ENCODE measurements at regions not wholly inside any gene's neighbourhood (a gene's known extent, or its start where the extent isn't known, plus 50 kb on each side); places are given as distances from the start of the nearest gene placed in this dataset.

- Histone ChIP-seq H3K27ac (ENCODE audit: insufficient read depth, low read depth, low read length) (no peak overlapping the region), H3K4me3 (replicated peaks in 1 of 3; ENCODE audit: insufficient read depth in 1 of 3, low read depth in 1 of 3, low read length in 3 of 3) (no peak overlapping the region), H3K36me3 (ENCODE audit: control insufficient read depth in 2 of 2, extremely low read depth in 1 of 2, insufficient read depth in 2 of 2, low read length in 2 of 2) (no peaks in the 10 kb centered on the region), H3K27me3 (ENCODE audit: control insufficient read depth in 2 of 2, insufficient read depth in 2 of 2, low read length in 2 of 2) (no peaks in the 10 kb centered on the region), H3K9me1 (replicated peaks; ENCODE audit: control insufficient read depth, extremely low read depth, insufficient read depth, low read length) (no peaks in the 10 kb centered on the region), H3K9ac (replicated peaks; ENCODE audit: extremely low read depth, insufficient read depth, low read length) (no peak overlapping the region), H3K4me2 (ENCODE audit: insufficient read depth, low read length) (no peak overlapping the region), H3K9me3 (replicated peaks; ENCODE audit: control insufficient read depth, insufficient read depth, low read length) (no peaks in the 10 kb centered on the region), H2AFZ (ENCODE audit: low read depth, low read length) (no peak overlapping the region), H4K20me1 (replicated peaks; ENCODE audit: control insufficient read depth, extremely low read depth, insufficient read depth, low read length) (no peaks in the 10 kb centered on the region), H3K4me1 (ENCODE audit: control insufficient read depth, extremely low read depth, insufficient read depth, low read length) (no peaks in the 10 kb centered on the region), H3K79me2 (ENCODE audit: control insufficient read depth, insufficient read depth, low read length) (no peaks in the 10 kb centered on the region)
- FAIRE-seq: no peak
- CTCF ChIA-PET: no interaction called here
- dilution Hi-C loops (cut with MboI; ENCODE audit: extremely low pct_ligation_motif_present, low sequenced_read_pairs) (no loop called here), intact Hi-C loops (cut with micrococcal nuclease) (no loop called here)
- no peak for DNase-seq (ENCODE audit: low read depth, low spot score)
- BruUV-seq (replicated peaks): no TSS peak
- POLR2A ChIA-PET: no interaction called here
- no peak for TF ChIP-seq POLR2AphosphoS5 (IDR thresholded peaks at IDR 0.05; ENCODE audit: insufficient read depth, low read depth, low read length)
- TF ChIP-seq EZH2 (IDR thresholded peaks at IDR 0.05; ENCODE audit: borderline replicate concordance, low read depth, low read length, severe bottlenecking): no peak
Observed at GRCh38 chr5:111813537-111813936, 56.5 kb upstream of the NREP start.

GRCh38 chr5:111810112-111810511, 53.1 kb upstream of the NREP start:
- Histone ChIP-seq H3K9me3 (replicated peaks; ENCODE audit: control insufficient read depth, insufficient read depth, low read length) (no peaks in the 10 kb centered on the region), H3K4me3 (replicated peaks in 1 of 3; ENCODE audit: insufficient read depth in 1 of 3, low read depth in 1 of 3, low read length in 3 of 3) (no peak overlapping the region), H4K20me1 (replicated peaks; ENCODE audit: control insufficient read depth, extremely low read depth, insufficient read depth, low read length) (no peaks in the 10 kb centered on the region), H3K27ac (ENCODE audit: insufficient read depth, low read depth, low read length) (no peak overlapping the region), H3K79me2 (ENCODE audit: control insufficient read depth, insufficient read depth, low read length) (no peaks in the 10 kb centered on the region), H3K4me2 (ENCODE audit: insufficient read depth, low read length) (no peak overlapping the region), H3K27me3 (ENCODE audit: control insufficient read depth in 2 of 2, insufficient read depth in 2 of 2, low read length in 2 of 2) (no peaks in the 10 kb centered on the region), H3K9ac (replicated peaks; ENCODE audit: extremely low read depth, insufficient read depth, low read length) (no peak overlapping the region), H3K36me3 (ENCODE audit: control insufficient read depth in 2 of 2, extremely low read depth in 1 of 2, insufficient read depth in 2 of 2, low read length in 2 of 2) (no peaks in the 10 kb centered on the region), H3K9me1 (replicated peaks; ENCODE audit: control insufficient read depth, extremely low read depth, insufficient read depth, low read length) (no peaks in the 10 kb centered on the region), H2AFZ (ENCODE audit: low read depth, low read length) (peak overlapping the region; percentile 47), H3K4me1 (ENCODE audit: control insufficient read depth, extremely low read depth, insufficient read depth, low read length) (no peaks in the 10 kb centered on the region)
- FAIRE-seq (peak; percentile 75), DNase-seq (ENCODE audit: low read depth, low spot score) (peak; percentile 74)
- ChIA-PET CTCF (interaction anchor here (0.6 to 1.8 kb wide), 4 partner anchors 10 to 55 kb away, joined by 3 to 9 read pairs (median 4); no protein-coding TSS in a partner anchor), POLR2A (no interaction called here)
- dilution Hi-C loops (cut with MboI; ENCODE audit: extremely low pct_ligation_motif_present, low sequenced_read_pairs) (no loop called here), intact Hi-C loops (cut with micrococcal nuclease) (no loop called here)
- no peak for TF ChIP-seq CTCF (IDR thresholded peaks at IDR 0.05; ENCODE audit: extremely low read depth in 1 of 2, insufficient read depth in 1 of 2, low read depth in 1 of 2, low read length in 2 of 2)
- TF ChIP-seq POLR2A (IDR thresholded peaks at IDR 0.05; ENCODE audit: low read depth, low read length): no peak
- no TSS peak for BruUV-seq (replicated peaks)
